SK-MEL-5 (cell line): ENCODE measurements at regions not wholly inside any gene's neighbourhood (a gene's known extent, or its start where the extent isn't known, plus 50 kb on each side); places are given as distances from the start of the nearest gene placed in this dataset.
A peak's percentile ranks its signal among the peaks of the same experiment; 100 is the strongest.

Experiments
- DNase-seq: peaks from one replicate; pipeline ENCODE4 v3.0.0-alpha.2; 2016; ENCODE audit warnings: low read depth, low spot score
- in situ Hi-C: cut with HindIII; loops from 2 replicates; pipeline ENCODE4 v1.10.0; 2016; ENCODE audit warnings: low sequenced_read_pairs, high pct_unique_total_duplicates, low pct_unique_long_range_greater_than_20kb

DNA sequence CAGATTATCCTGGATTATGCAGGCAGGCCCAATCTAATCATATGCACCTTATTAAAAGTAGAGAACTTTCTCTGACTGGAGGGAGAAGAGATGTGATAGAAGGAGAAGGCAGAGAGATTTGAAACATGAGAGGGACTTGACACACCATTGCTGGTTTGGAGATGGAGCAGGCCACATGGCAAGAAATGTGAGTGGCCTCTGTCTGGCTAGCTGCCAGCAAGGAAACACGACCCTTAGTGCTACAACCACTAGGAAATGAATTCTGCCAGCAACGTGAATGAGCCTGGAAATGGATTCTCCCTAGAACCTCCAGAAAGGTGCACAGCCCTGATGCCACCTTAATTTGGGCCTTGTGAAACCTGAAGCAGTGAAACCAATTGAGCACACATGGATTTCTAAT is 79.5 kb upstream of the MBNL3 start:
- in situ Hi-C loops: no loop called here
- no peak for DNase-seq

DNA sequence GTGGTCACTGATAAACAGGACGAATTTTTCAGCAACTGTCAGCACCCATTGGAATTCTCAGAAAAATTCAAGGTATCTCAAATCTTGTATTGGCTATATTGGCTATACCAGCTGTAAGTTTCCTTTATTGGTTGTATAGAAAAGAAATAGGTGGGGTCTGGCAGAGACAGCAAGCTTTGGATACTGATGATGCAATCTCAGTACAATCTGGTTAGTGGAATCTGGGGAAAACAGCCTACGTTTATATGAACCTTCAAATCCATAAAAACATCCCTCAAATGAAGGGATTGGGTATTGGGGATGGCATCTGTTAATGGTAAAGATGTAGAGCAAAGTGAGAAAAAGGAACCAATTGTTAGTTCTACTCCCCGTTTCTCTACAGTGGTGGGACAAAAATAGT is 76.4 kb upstream of the MBNL3 start:
- no peak for DNase-seq
- in situ Hi-C loops: no loop called here

DNA sequence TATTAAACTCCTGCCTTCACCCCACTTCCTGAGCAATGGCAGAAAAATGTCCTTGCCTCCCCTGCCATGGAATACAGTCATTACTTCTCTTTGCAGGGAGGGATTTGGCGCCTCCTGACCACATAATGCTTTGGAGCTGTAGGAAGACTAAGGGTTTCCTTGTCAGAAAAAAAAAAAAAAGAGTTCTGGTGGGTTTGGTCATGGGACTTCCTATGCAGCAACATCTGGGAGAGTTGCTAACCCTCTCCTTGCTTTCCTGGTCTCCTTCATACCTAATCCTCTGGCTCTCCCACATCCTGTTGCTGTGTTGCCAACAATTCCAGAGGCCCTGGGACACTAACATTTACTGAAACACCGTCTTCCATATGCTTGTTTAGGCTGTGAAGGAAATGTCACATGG is 75.1 kb upstream of the MBNL3 start:
- DNase-seq: peak; percentile 43
- in situ Hi-C loops: no loop called here

DNA sequence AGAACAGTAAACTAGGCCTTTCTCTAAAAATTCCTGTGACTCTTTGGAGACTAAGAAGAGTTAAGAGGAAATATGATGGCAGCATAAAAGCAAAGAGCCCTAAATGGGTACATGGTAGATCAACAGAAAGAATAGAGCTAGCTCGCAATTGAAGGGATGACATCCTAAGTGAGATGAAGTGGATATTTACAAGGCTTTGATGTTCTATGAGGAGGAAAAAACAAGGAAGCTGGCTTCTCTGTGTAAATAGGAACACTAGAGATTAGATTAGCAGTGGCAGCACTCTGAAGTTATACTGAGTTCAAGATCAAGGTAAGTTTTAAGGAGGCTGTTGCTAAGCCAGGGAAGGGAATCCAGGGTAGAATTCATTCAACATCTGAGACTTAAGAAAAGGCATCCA is 73.1 kb upstream of the MBNL3 start:
- DNase-seq: no peak
- in situ Hi-C loops: no loop called here

DNA sequence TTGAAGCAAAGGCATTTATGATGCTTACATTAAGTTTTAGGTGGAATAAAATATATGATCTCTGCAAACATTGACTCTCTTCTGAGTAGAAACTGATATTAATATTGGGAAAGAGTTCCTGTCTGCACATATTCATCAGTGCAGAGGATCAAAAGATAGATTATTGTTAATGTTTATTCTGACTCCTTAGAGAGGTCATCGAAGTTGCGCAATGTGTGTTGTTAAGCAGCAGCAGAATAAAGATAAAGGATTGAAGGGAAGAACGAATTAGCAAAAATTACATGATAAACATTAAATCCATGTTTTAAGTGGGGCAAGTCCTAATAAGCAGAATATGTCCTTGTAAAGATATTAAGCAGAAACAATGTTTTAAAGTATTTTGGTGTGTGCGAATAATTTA is 72.6 kb upstream of the MBNL3 start:
- in situ Hi-C loops: no loop called here
- DNase-seq: no peak

DNA sequence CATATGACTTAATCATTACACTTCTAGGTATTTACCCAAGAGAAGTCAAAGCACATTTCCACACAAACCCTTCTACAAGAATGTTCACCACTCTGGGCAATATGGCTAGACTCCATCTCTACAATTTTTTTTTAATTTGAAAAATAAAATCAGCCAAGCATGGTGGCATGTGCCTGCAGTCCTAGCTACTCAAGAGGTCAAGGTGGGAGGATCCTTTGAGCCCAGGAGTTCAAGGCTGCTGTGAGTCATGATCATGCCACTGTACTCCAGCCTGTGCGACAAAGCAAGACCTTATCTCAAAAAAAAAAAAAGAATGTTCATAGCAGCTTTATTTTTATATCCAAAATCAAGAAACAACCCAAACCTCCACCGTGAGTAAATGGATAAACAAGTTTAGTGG is 70.3 kb upstream of the MBNL3 start:
- in situ Hi-C loops: no loop called here
- DNase-seq: no peak

DNA sequence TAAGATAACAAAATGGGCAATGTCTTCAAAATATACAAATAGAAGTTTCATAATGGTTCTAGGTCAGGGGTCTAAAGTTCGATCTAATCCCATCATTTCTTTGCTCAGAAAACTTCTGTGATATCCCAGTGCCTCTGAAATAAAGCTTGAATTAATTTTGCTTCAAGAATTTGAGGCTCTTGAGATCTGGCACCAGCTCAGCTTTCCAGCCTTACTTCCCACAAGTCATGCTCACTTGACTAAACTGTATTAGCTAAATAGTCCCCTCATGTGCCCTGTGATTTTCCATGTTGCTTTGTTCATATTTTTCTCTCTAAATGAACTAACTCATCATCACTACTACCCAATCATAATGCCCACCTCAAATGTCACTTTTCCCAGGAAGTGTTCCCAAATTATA is 50.8 kb upstream of the MBNL3 start:
- in situ Hi-C loops: no loop called here
- no peak for DNase-seq
